ENCODE measurements at regions not wholly inside any gene's neighbourhood (a gene's known extent, or its start where the extent isn't known, plus 50 kb on each side); places are given as distances from the start of the nearest gene placed in this dataset.
A peak's percentile ranks its signal among the peaks of the same experiment; 100 is the strongest.

- no peaks in the 10 kb centered on the region for H3K4me1 ChIP-seq (ENCODE audit: control insufficient read depth in 3 of 3, insufficient read depth in 2 of 3, low read depth in 1 of 3, low read length in 2 of 3)
- DNase-seq (no peak), FAIRE-seq (no peak)
- H3K36me3 ChIP-seq (ENCODE audit: control insufficient read depth in 3 of 3, insufficient read depth in 2 of 3, low read depth in 1 of 3, low read length in 3 of 3): no peaks in the 10 kb centered on the region
- H3K4me3 ChIP-seq (ENCODE audit: low read depth in 1 of 3, low read length in 3 of 3): no peak overlapping the region
- H3K9me3 ChIP-seq (ENCODE audit: control insufficient read depth in 2 of 2, insufficient read depth in 1 of 2, low read depth in 1 of 2, low read length in 1 of 2): peaks cover 0 to 13% of the 10 kb centered on the region in 2 donors
- H3K27ac ChIP-seq (ENCODE audit: low read depth in 1 of 3, low read length in 2 of 3): no peak overlapping the region
- H3K27me3 ChIP-seq (ENCODE audit: control insufficient read depth in 3 of 3, insufficient read depth in 3 of 3, low read length in 3 of 3): no peaks in the 10 kb centered on the region
These were observed 482.0 kb downstream of the SATB2 start for GRCh38 chr2:198975779-198976178.

GRCh38 chr2:198973785-198974184, 484.0 kb downstream of the SATB2 start:
- no peak overlapping the region for H3K27ac ChIP-seq (ENCODE audit: low read depth in 1 of 3, low read length in 2 of 3)
- H3K36me3 ChIP-seq (ENCODE audit: control insufficient read depth in 3 of 3, insufficient read depth in 2 of 3, low read depth in 1 of 3, low read length in 3 of 3): no peaks in the 10 kb centered on the region
- H3K9me3 ChIP-seq (ENCODE audit: control insufficient read depth in 2 of 2, insufficient read depth in 1 of 2, low read depth in 1 of 2, low read length in 1 of 2): peaks cover 0 to 13% of the 10 kb centered on the region in 2 donors
- no peak overlapping the region for H3K4me3 ChIP-seq (ENCODE audit: low read depth in 1 of 3, low read length in 3 of 3)
- 68 to 88% (median 79%) methylated on average over 2 of the region's 2 CpGs for WGBS, 3 donors
- FAIRE-seq: no peak
- DNase-seq: no peak
- no peaks in the 10 kb centered on the region for H3K4me1 ChIP-seq (ENCODE audit: control insufficient read depth in 3 of 3, insufficient read depth in 2 of 3, low read depth in 1 of 3, low read length in 2 of 3)
- no peaks in the 10 kb centered on the region for H3K27me3 ChIP-seq (ENCODE audit: control insufficient read depth in 3 of 3, insufficient read depth in 3 of 3, low read length in 3 of 3)

GRCh38 chr2:198973181-198973580, 484.6 kb downstream of the SATB2 start:
- Histone ChIP-seq H3K9me3 (ENCODE audit: control insufficient read depth in 2 of 2, insufficient read depth in 1 of 2, low read depth in 1 of 2, low read length in 1 of 2) (peaks cover 0 to 13% of the 10 kb centered on the region in 2 donors), H3K27me3 (ENCODE audit: control insufficient read depth in 3 of 3, insufficient read depth in 3 of 3, low read length in 3 of 3) (no peaks in the 10 kb centered on the region), H3K4me3 (ENCODE audit: low read depth in 1 of 3, low read length in 3 of 3) (no peak overlapping the region), H3K27ac (ENCODE audit: low read depth in 1 of 3, low read length in 2 of 3) (no peak overlapping the region), H3K4me1 (ENCODE audit: control insufficient read depth in 3 of 3, insufficient read depth in 2 of 3, low read depth in 1 of 3, low read length in 2 of 3) (peaks cover 0 to 3% (median 0%) of the 10 kb centered on the region in 3 donors), H3K36me3 (ENCODE audit: control insufficient read depth in 3 of 3, insufficient read depth in 2 of 3, low read depth in 1 of 3, low read length in 3 of 3) (no peaks in the 10 kb centered on the region)
- DNase-seq (no peak), FAIRE-seq (no peak)
- 59 to 67% (median 64%) methylated on average over 3 of the region's 3 CpGs for WGBS, 3 donors

GRCh38 chr2:198968545-198968944, 489.2 kb downstream of the SATB2 start:
- Histone ChIP-seq H3K4me3 (ENCODE audit: low read depth in 1 of 3, low read length in 3 of 3) (no peak overlapping the region), H3K9me3 (ENCODE audit: control insufficient read depth in 2 of 2, insufficient read depth in 1 of 2, low read depth in 1 of 2, low read length in 1 of 2) (peaks cover 0 to 1% of the 10 kb centered on the region in 2 donors), H3K36me3 (ENCODE audit: control insufficient read depth in 3 of 3, insufficient read depth in 2 of 3, low read depth in 1 of 3, low read length in 3 of 3) (no peaks in the 10 kb centered on the region), H3K27ac (ENCODE audit: low read depth in 1 of 3, low read length in 2 of 3) (no peak overlapping the region), H3K4me1 (ENCODE audit: control insufficient read depth in 3 of 3, insufficient read depth in 2 of 3, low read depth in 1 of 3, low read length in 2 of 3) (peaks cover 0 to 7% (median 3%) of the 10 kb centered on the region in 3 donors), H3K27me3 (ENCODE audit: control insufficient read depth in 3 of 3, insufficient read depth in 3 of 3, low read length in 3 of 3) (no peaks in the 10 kb centered on the region)
- FAIRE-seq: no peak
- peak; percentile 75 for DNase-seq
- 23 to 60% (median 42%) methylated on average over 2 of the region's 2 CpGs for WGBS, 3 donors

- FAIRE-seq (no peak), DNase-seq (peak; percentile 33 to 40)
- no peak overlapping the region for H3K4me3 ChIP-seq (ENCODE audit: low read depth in 1 of 3, low read length in 3 of 3)
- peak overlapping the region in 1 of 3 donors; percentile 56 for H3K27ac ChIP-seq (ENCODE audit: low read depth in 1 of 3, low read length in 2 of 3)
- peaks cover 0 to 7% (median 3%) of the 10 kb centered on the region in 3 donors for H3K4me1 ChIP-seq (ENCODE audit: control insufficient read depth in 3 of 3, insufficient read depth in 2 of 3, low read depth in 1 of 3, low read length in 2 of 3)
- no peaks in the 10 kb centered on the region for H3K27me3 ChIP-seq (ENCODE audit: control insufficient read depth in 3 of 3, insufficient read depth in 3 of 3, low read length in 3 of 3)
- H3K9me3 ChIP-seq (ENCODE audit: control insufficient read depth in 2 of 2, insufficient read depth in 1 of 2, low read depth in 1 of 2, low read length in 1 of 2): no peaks in the 10 kb centered on the region
- H3K36me3 ChIP-seq (ENCODE audit: control insufficient read depth in 3 of 3, insufficient read depth in 2 of 3, low read depth in 1 of 3, low read length in 3 of 3): no peaks in the 10 kb centered on the region
These were observed 491.5 kb downstream of the SATB2 start for GRCh38 chr2:198966269-198966668.

GRCh38 chr2:198961547-198961946, 496.2 kb downstream of the SATB2 start:
- no peak for DNase-seq
- Histone ChIP-seq H3K4me1 (ENCODE audit: control insufficient read depth in 3 of 3, insufficient read depth in 2 of 3, low read depth in 1 of 3, low read length in 2 of 3) (peaks cover 0 to 4% (median 0%) of the 10 kb centered on the region in 3 donors), H3K36me3 (ENCODE audit: control insufficient read depth in 3 of 3, insufficient read depth in 2 of 3, low read depth in 1 of 3, low read length in 3 of 3) (no peaks in the 10 kb centered on the region), H3K4me3 (ENCODE audit: low read depth in 1 of 3, low read length in 3 of 3) (no peak overlapping the region), H3K27me3 (ENCODE audit: control insufficient read depth in 3 of 3, insufficient read depth in 3 of 3, low read length in 3 of 3) (no peaks in the 10 kb centered on the region), H3K27ac (ENCODE audit: low read depth in 1 of 3, low read length in 2 of 3) (no peak overlapping the region), H3K9me3 (ENCODE audit: control insufficient read depth in 2 of 2, insufficient read depth in 1 of 2, low read depth in 1 of 2, low read length in 1 of 2) (no peaks in the 10 kb centered on the region)
- FAIRE-seq: no peak

- 63 to 76% (median 70%) methylated on average over 1 of the region's 1 CpG for WGBS, 3 donors
- H3K27ac ChIP-seq (ENCODE audit: low read depth in 1 of 3, low read length in 2 of 3): no peak overlapping the region
- FAIRE-seq (no peak), DNase-seq (no peak)
- no peak overlapping the region for H3K4me3 ChIP-seq (ENCODE audit: low read depth in 1 of 3, low read length in 3 of 3)
- H3K27me3 ChIP-seq (ENCODE audit: control insufficient read depth in 3 of 3, insufficient read depth in 3 of 3, low read length in 3 of 3): no peaks in the 10 kb centered on the region
- no peaks in the 10 kb centered on the region for H3K36me3 ChIP-seq (ENCODE audit: control insufficient read depth in 3 of 3, insufficient read depth in 2 of 3, low read depth in 1 of 3, low read length in 3 of 3)
- no peaks in the 10 kb centered on the region for H3K4me1 ChIP-seq (ENCODE audit: control insufficient read depth in 3 of 3, insufficient read depth in 2 of 3, low read depth in 1 of 3, low read length in 2 of 3)
- no peaks in the 10 kb centered on the region for H3K9me3 ChIP-seq (ENCODE audit: control insufficient read depth in 2 of 2, insufficient read depth in 1 of 2, low read depth in 1 of 2, low read length in 1 of 2)
These were observed 500.6 kb downstream of the SATB2 start for GRCh38 chr2:198957181-198957580.

- FAIRE-seq (no peak), DNase-seq (peak in 1 of 2 donors; percentile 40)
- Histone ChIP-seq H3K4me1 (ENCODE audit: control insufficient read depth in 3 of 3, insufficient read depth in 2 of 3, low read depth in 1 of 3, low read length in 2 of 3) (no peaks in the 10 kb centered on the region), H3K36me3 (ENCODE audit: control insufficient read depth in 3 of 3, insufficient read depth in 2 of 3, low read depth in 1 of 3, low read length in 3 of 3) (no peaks in the 10 kb centered on the region), H3K4me3 (ENCODE audit: low read depth in 1 of 3, low read length in 3 of 3) (no peak overlapping the region), H3K27me3 (ENCODE audit: control insufficient read depth in 3 of 3, insufficient read depth in 3 of 3, low read length in 3 of 3) (no peaks in the 10 kb centered on the region), H3K27ac (ENCODE audit: low read depth in 1 of 3, low read length in 2 of 3) (no peak overlapping the region), H3K9me3 (ENCODE audit: control insufficient read depth in 2 of 2, insufficient read depth in 1 of 2, low read depth in 1 of 2, low read length in 1 of 2) (no peaks in the 10 kb centered on the region)
These were observed 504.4 kb downstream of the SATB2 start for GRCh38 chr2:198953328-198953727.

GRCh38 chr2:198950803-198951202, 506.9 kb downstream of the SATB2 start:
- H3K4me1 ChIP-seq (ENCODE audit: control insufficient read depth in 3 of 3, insufficient read depth in 2 of 3, low read depth in 1 of 3, low read length in 2 of 3): no peaks in the 10 kb centered on the region
- no peak overlapping the region for H3K27ac ChIP-seq (ENCODE audit: low read depth in 1 of 3, low read length in 2 of 3)
- no peaks in the 10 kb centered on the region for H3K27me3 ChIP-seq (ENCODE audit: control insufficient read depth in 3 of 3, insufficient read depth in 3 of 3, low read length in 3 of 3)
- no peak overlapping the region for H3K4me3 ChIP-seq (ENCODE audit: low read depth in 1 of 3, low read length in 3 of 3)
- FAIRE-seq (no peak), DNase-seq (no peak)
- H3K36me3 ChIP-seq (ENCODE audit: control insufficient read depth in 3 of 3, insufficient read depth in 2 of 3, low read depth in 1 of 3, low read length in 3 of 3): no peaks in the 10 kb centered on the region
- H3K9me3 ChIP-seq (ENCODE audit: control insufficient read depth in 2 of 2, insufficient read depth in 1 of 2, low read depth in 1 of 2, low read length in 1 of 2): no peaks in the 10 kb centered on the region

Measured in small intestine (tissue), 7 donors.